ENCODE measurements at regions not wholly inside any gene's neighbourhood (a gene's known extent, or its start where the extent isn't known, plus 50 kb on each side); places are given as distances from the start of the nearest gene placed in this dataset.

DNA sequence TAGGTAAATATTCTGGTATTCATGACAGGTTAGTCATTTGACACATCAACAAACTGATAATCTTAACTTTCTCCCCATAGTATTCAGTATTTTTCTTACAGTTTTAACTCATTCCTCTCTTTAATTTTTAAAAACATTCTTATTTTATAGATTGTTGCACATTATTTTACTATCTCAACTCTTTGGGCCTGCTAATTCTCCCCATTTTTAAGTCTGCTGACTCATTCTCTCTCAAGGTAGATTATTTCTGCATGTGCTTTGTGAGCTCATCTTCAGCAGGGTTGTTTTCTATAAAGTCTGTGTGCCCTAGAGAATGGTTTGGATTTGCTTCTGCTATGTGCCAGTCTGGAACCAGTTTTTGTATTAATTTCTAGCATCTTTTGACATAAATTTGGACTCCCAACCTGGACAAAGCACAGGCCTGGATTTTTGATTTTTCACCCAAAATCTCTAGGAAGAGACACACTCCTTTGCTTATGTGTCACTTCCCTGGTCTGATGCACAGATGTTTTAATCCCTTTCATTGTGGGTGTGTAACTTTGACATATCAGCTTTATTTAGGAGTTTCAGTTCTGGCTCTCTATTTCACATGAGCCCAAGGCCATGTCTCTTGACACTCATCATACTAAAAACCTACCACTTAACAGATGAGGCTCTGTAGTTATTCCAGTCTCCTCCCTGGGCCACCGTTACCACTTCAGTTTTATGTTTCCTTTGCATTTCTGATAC, 194.3 kb upstream of the PGRMC2 start:
- no peak for TF ChIP-seq POLR2A (IDR thresholded peaks at IDR 0.05)
- TF ChIP-seq, protein P1, sequence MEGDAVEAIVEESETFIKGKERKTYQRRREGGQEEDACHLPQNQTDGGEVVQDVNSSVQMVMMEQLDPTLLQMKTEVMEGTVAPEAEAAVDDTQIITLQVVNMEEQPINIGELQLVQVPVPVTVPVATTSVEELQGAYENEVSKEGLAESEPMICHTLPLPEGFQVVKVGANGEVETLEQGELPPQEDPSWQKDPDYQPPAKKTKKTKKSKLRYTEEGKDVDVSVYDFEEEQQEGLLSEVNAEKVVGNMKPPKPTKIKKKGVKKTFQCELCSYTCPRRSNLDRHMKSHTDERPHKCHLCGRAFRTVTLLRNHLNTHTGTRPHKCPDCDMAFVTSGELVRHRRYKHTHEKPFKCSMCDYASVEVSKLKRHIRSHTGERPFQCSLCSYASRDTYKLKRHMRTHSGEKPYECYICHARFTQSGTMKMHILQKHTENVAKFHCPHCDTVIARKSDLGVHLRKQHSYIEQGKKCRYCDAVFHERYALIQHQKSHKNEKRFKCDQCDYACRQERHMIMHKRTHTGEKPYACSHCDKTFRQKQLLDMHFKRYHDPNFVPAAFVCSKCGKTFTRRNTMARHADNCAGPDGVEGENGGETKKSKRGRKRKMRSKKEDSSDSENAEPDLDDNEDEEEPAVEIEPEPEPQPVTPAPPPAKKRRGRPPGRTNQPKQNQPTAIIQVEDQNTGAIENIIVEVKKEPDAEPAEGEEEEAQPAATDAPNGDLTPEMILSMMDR (IDR thresholded peaks at IDR 0.05): no peak

All from lower leg skin (tissue), 3 donors.